PFSK-1 (cell line): ENCODE measurements at regions not wholly inside any gene's neighbourhood (a gene's known extent, or its start where the extent isn't known, plus 50 kb on each side); places are given as distances from the start of the nearest gene placed in this dataset.
A peak's percentile ranks its signal among the peaks of the same experiment; 100 is the strongest.

Experiments used
- FOXP2 ChIP-seq: optimal IDR thresholded peaks from 2 replicates; pipeline ENCODE3; 2011; ENCODE audit warnings: borderline replicate concordance, control low read depth, inconsistent platforms; ENCODE audit not compliant: insufficient read depth; ENCODE audit errors: extremely low read length, extremely low read depth
- POLR2AphosphoS5 ChIP-seq: IDR thresholded peaks from 2 replicates; pipeline ENCODE4 v1.6.1; 2012; ENCODE audit warnings: low read depth, mild to moderate bottlenecking, control low read depth, low read length, moderate library complexity
- REST ChIP-seq, 2 experiments: IDR thresholded peaks; 2 replicates each; pipeline versions ENCODE4 v1.6.1 to v1.8.0; 2011 to 2012; ENCODE audit warnings: low read depth in 2 of 2, low read length in 2 of 2, control low read depth in 1 of 2, inconsistent platforms in 1 of 2, mild to moderate bottlenecking in 1 of 2, moderate library complexity in 1 of 2; ENCODE audit not compliant: insufficient read depth in 1 of 2
- SIN3A ChIP-seq: IDR thresholded peaks from 2 replicates; pipeline ENCODE4 v1.6.1; 2012; ENCODE audit warnings: mild to moderate bottlenecking, low read length, moderate library complexity, borderline replicate concordance; ENCODE audit not compliant: insufficient read depth
- TAF1 ChIP-seq: IDR thresholded peaks from 2 replicates; pipeline ENCODE4 v1.6.1; 2012; ENCODE audit warnings: low read length, control low read depth, borderline replicate concordance; ENCODE audit not compliant: insufficient read depth

GRCh38 chr21:43325968-43326715 is 100.8 kb downstream of the SIK1 start:
- TF ChIP-seq SIN3A (no peak), TAF1 (no peak)

GRCh38 chr21:43325036-43325435 is 101.9 kb downstream of the SIK1 start:
- TF ChIP-seq REST (IDR thresholded peaks at IDR 0.05; ENCODE audit: insufficient read depth in 1 of 2, low read depth in 2 of 2, low read length in 2 of 2) (no peak), TAF1 (no peak), SIN3A (no peak), FOXP2 (no peak), POLR2AphosphoS5 (no peak)

- TF ChIP-seq REST (IDR thresholded peaks at IDR 0.05; ENCODE audit: insufficient read depth in 1 of 2, low read depth in 2 of 2, low read length in 2 of 2) (no peak), SIN3A (no peak), TAF1 (no peak), POLR2AphosphoS5 (no peak), FOXP2 (no peak)
Observed at GRCh38 chr21:43324596-43324995, 102.3 kb downstream of the SIK1 start.

- no peak for TF ChIP-seq SIN3A
- TF ChIP-seq TAF1, result no peak
- no peak for TF ChIP-seq POLR2AphosphoS5
- no peak for TF ChIP-seq FOXP2
- TF ChIP-seq REST (IDR thresholded peaks at IDR 0.05; ENCODE audit: insufficient read depth in 1 of 2, low read depth in 2 of 2, low read length in 2 of 2), result no peak
Observed at GRCh38 chr21:43323244-43324005, 103.5 kb downstream of the SIK1 start.

GRCh38 chr21:43322805-43323204 is 104.1 kb downstream of the SIK1 start:
- TF ChIP-seq POLR2AphosphoS5, result no peak
- peak; percentile 92 to 95 for TF ChIP-seq REST (IDR thresholded peaks at IDR 0.05; ENCODE audit: insufficient read depth in 1 of 2, low read depth in 2 of 2, low read length in 2 of 2)
